DND-41 (cell line): ENCODE measurements at regions not wholly inside any gene's neighbourhood (a gene's known extent, or its start where the extent isn't known, plus 50 kb on each side); places are given as distances from the start of the nearest gene placed in this dataset.

Source experiments
- EZH2 ChIP-seq: IDR thresholded peaks from 3 replicates; pipeline ENCODE4 v1.6.1; 2012; ENCODE audit warnings: borderline replicate concordance, low read depth, mild to moderate bottlenecking, moderate library complexity, low read length, inconsistent platforms; ENCODE audit not compliant: severe bottlenecking
- TF ChIP-seq, protein P1 (sequence below): IDR thresholded peaks from 2 replicates; pipeline ENCODE4 v1.5.1; 2012; ENCODE audit warnings: borderline replicate concordance, low read length, moderate library complexity, mild to moderate bottlenecking; ENCODE audit not compliant: poor library complexity, severe bottlenecking; ENCODE audit errors: extremely low read depth

DNA sequence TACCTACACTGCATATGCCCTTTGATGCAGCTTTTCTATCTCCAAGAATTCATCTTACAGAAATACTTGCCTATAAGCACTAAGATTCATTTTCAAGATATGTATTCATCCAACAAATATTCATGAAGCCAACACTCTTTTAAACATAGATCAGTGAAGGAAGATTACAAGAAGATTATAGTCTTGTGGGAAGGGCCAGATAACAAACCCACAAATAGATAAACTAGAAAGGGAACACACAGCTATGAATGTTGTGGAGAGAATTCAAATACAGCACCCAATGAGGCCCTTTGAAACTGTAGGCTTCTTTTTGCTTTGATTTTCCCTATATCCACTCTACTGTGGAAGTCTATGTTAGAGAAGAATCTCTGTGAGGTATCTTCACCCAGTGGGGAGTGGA, 186.7 kb upstream of the RBMS1 start:
- TF ChIP-seq, protein P1, sequence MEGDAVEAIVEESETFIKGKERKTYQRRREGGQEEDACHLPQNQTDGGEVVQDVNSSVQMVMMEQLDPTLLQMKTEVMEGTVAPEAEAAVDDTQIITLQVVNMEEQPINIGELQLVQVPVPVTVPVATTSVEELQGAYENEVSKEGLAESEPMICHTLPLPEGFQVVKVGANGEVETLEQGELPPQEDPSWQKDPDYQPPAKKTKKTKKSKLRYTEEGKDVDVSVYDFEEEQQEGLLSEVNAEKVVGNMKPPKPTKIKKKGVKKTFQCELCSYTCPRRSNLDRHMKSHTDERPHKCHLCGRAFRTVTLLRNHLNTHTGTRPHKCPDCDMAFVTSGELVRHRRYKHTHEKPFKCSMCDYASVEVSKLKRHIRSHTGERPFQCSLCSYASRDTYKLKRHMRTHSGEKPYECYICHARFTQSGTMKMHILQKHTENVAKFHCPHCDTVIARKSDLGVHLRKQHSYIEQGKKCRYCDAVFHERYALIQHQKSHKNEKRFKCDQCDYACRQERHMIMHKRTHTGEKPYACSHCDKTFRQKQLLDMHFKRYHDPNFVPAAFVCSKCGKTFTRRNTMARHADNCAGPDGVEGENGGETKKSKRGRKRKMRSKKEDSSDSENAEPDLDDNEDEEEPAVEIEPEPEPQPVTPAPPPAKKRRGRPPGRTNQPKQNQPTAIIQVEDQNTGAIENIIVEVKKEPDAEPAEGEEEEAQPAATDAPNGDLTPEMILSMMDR: no peak
- TF ChIP-seq EZH2: no peak
